NOMO-1 treated with dmso at 0.1 percent for 144 hours (cell line): ENCODE measurements at regions not wholly inside any gene's neighbourhood (a gene's known extent, or its start where the extent isn't known, plus 50 kb on each side); places are given as distances from the start of the nearest gene placed in this dataset.

Source experiments
- DNase-seq: peaks from one replicate; lab custom pipeline; 2025; ENCODE audit not compliant: unreplicated experiment; lab: John Stamatoyannopoulos, UW

- DNase-seq, result no peak
These were observed 74.7 kb upstream of the UNC5B start for GRCh38 chr10:71137701-71138100.

GRCh38 chr10:71138166-71138830, 74.1 kb upstream of the UNC5B start:
- no peak for DNase-seq

GRCh38 chr10:71141528-71141927, 70.8 kb upstream of the UNC5B start:
- DNase-seq, result no peak

GRCh38 chr10:71143170-71143569, 69.2 kb upstream of the UNC5B start:
- no peak for DNase-seq

- DNase-seq, result no peak
These were observed 68.8 kb upstream of the UNC5B start for GRCh38 chr10:71143610-71144009.

- no peak for DNase-seq
These were observed 67.5 kb upstream of the UNC5B start for GRCh38 chr10:71144824-71145223.

GRCh38 chr10:71145352-71145945, 66.9 kb upstream of the UNC5B start:
- no peak for DNase-seq

GRCh38 chr10:71150796-71151195, 61.6 kb upstream of the UNC5B start:
- DNase-seq, result no peak

- no peak for DNase-seq
These were observed 60.3 kb upstream of the UNC5B start for GRCh38 chr10:71152043-71152442.

GRCh38 chr10:71156436-71156835, 55.9 kb upstream of the UNC5B start:
- DNase-seq, result no peak

- no peak for DNase-seq
These were observed 54.9 kb upstream of the UNC5B start for GRCh38 chr10:71157435-71157834.

GRCh38 chr10:71158251-71158650, 54.1 kb upstream of the UNC5B start:
- DNase-seq, result no peak

GRCh38 chr10:71158902-71159301, 53.5 kb upstream of the UNC5B start:
- no peak for DNase-seq

- DNase-seq, result peak; percentile 1
These were observed 52.5 kb upstream of the UNC5B start for GRCh38 chr10:71159892-71160291.

- DNase-seq, result peak; percentile 15
These were observed 50.9 kb upstream of the UNC5B start for GRCh38 chr10:71161425-71161824.
